GM12878 (cell line): ENCODE measurements at regions not wholly inside any gene's neighbourhood (a gene's known extent, or its start where the extent isn't known, plus 50 kb on each side); places are given as distances from the start of the nearest gene placed in this dataset.

Experiments used
- ATAC-seq: fragments of 200-7000 bp; cut with Tn5 transposase; 3 replicates; pipeline ENCODE4 v1.9.1; 2020; ENCODE audit warnings: mild to moderate bottlenecking, moderate library complexity
- BruUV-seq: library from RNA; stranded (reverse); fragments of 400-500 nt; replicated peaks from 2 replicates; lab custom pipeline; 2021; lab: Mats Ljungman, UMichigan
- CTCF ChIA-PET: fragments of 300-600 bp; sonication (Branson Sonifier 250); formaldehyde crosslinking; extraction: SDS; loops from one replicate; lab custom pipeline; 2021; ENCODE audit warnings: inconsistent platforms; lab: Yijun Ruan, JAX
- POLR2A ChIA-PET: fragments of 350-600 bp; formaldehyde crosslinking; extraction: SDS; loops from one replicate; lab custom pipeline; 2021; ENCODE audit warnings: inconsistent platforms; lab: Charles Lee
- RAD21 ChIA-PET: fragments of 300-600 bp; sonication (Branson Sonifier 250); formaldehyde crosslinking; loops from one replicate; lab custom pipeline; 2023; ENCODE audit warnings: antibody characterized with exemption; ENCODE audit not compliant: unreplicated experiment; lab: Charles Lee
- SMC1A ChIA-PET: fragments of 300-600 bp; sonication (Branson Sonifier 250); formaldehyde crosslinking; loops from one replicate; lab custom pipeline; 2023; ENCODE audit not compliant: unreplicated experiment, uncharacterized antibody; lab: Charles Lee
- DNase-seq: peaks from one replicate; pipeline ENCODE4 v3.0.0-alpha.2; 2011; ENCODE audit warnings: low read depth, low spot score
- FAIRE-seq: peaks from 3 replicates; lab custom pipeline; 2011; peaks lifted over from hg19 to GRCh38; lab: Jason Lieb, UNC
- H2AFZ ChIP-seq: 2 replicates; pipeline ENCODE4 v1.6.0; 2011; ENCODE audit warnings: low read depth, low read length, control low read depth; ENCODE audit not compliant: control insufficient read depth
- H3K27ac ChIP-seq: 2 replicates; pipeline ENCODE4 v1.5.1; 2011; ENCODE audit warnings: control low read depth; ENCODE audit not compliant: control insufficient read depth, insufficient read depth
- H3K27me3 ChIP-seq, 2 experiments: replicated peaks in 1 of 2; 2 replicates each; pipeline versions ENCODE4 v1.6.0 to v1.6.1; 2011; ENCODE audit warnings: low read length in 1 of 2; ENCODE audit not compliant: control insufficient read depth in 2 of 2, insufficient read depth in 2 of 2
- H3K36me3 ChIP-seq, 2 experiments: 2 replicates each; pipeline ENCODE4 v1.5.1; 2011; ENCODE audit warnings: low read length in 1 of 2; ENCODE audit not compliant: control insufficient read depth in 2 of 2, insufficient read depth in 2 of 2
- H3K4me1 ChIP-seq: 2 replicates; pipeline ENCODE4 v1.6.1; 2011; ENCODE audit warnings: mild to moderate bottlenecking, low read length, moderate library complexity, mixed read lengths; ENCODE audit not compliant: control insufficient read depth, insufficient read depth
- H3K4me2 ChIP-seq: 2 replicates; pipeline ENCODE4 v1.6.0; 2011; ENCODE audit warnings: control low read depth; ENCODE audit not compliant: control insufficient read depth, insufficient read depth
- H3K4me3 ChIP-seq: fragments of 200-600 bp; sonication (generic); 2 replicates; pipeline ENCODE4 v1.5.1; 2016
- H3K79me2 ChIP-seq: 2 replicates; pipeline ENCODE4 v1.6.0; 2011; ENCODE audit warnings: low read length; ENCODE audit not compliant: control insufficient read depth, insufficient read depth
- H3K9ac ChIP-seq: 2 replicates; pipeline ENCODE4 v1.8.0; 2011; ENCODE audit warnings: low read length, control low read depth, mixed read lengths; ENCODE audit not compliant: control insufficient read depth, insufficient read depth
- H3K9me3 ChIP-seq: replicated peaks from 3 replicates; pipeline ENCODE4 v1.5.1; 2011; ENCODE audit warnings: mild to moderate bottlenecking, low read length; ENCODE audit not compliant: control insufficient read depth, insufficient read depth
- H4K20me1 ChIP-seq: 2 replicates; pipeline ENCODE4 v1.6.0; 2011; ENCODE audit not compliant: control insufficient read depth, insufficient read depth
- ASH2L ChIP-seq: fragments of 300-600, 200-600 bp; sonication (generic); IDR thresholded peaks from 2 replicates; pipeline ENCODE4 v1.6.1; 2017; ENCODE audit warnings: low read depth, mild to moderate bottlenecking, borderline replicate concordance
- EGR1 ChIP-seq, 2 experiments: IDR thresholded peaks; 1 replicate in 1 of 2; 2 replicates in 1 of 2; pipeline ENCODE4 v1.6.1; 2011 to 2012; ENCODE audit warnings: low read depth in 2 of 2, low read length in 2 of 2, borderline replicate concordance in 1 of 2, mild to moderate bottlenecking in 1 of 2, moderate library complexity in 1 of 2
- IKZF1 ChIP-seq: fragments of 450-650 bp; conservative IDR thresholded peaks from 2 replicates; pipeline ENCODE4 v1.6.1; 2017; ENCODE audit warnings: antibody characterized with exemption, mild to moderate bottlenecking
- JUNB ChIP-seq: IDR thresholded peaks from 2 replicates; pipeline ENCODE4 v1.6.1; 2016; ENCODE audit warnings: antibody characterized with exemption, mild to moderate bottlenecking
- NBN ChIP-seq: fragments of 450-650 bp; IDR thresholded peaks from 2 replicates; pipeline ENCODE4 v1.6.1; 2016
- POLR2A ChIP-seq: IDR thresholded peaks from 2 replicates; pipeline ENCODE4 v1.6.1; 2011; ENCODE audit warnings: low read depth, mild to moderate bottlenecking, low read length
- SMC3 ChIP-seq: IDR thresholded peaks from 2 replicates; pipeline ENCODE4 v1.6.1; 2011; ENCODE audit warnings: low read length, improper control_type of control experiment, borderline replicate concordance
- STAT3 ChIP-seq: IDR thresholded peaks from 2 replicates; pipeline ENCODE4 v1.6.1; 2011; ENCODE audit warnings: low read depth, low read length, improper control_type of control experiment
- WGBS: methylation state at CpG from one replicate; pipeline ENCODE4 v1.1.6; 2016; ENCODE audit warnings: low lambda C conversion rate; ENCODE audit not compliant: insufficient replicate concordance, insufficient coverage; ENCODE audit errors: missing lambda C conversion rate; 5-methylcytosine and 5-hydroxymethylcytosine counted together
- in situ Hi-C: fragments of 300-500 bp; cut with MboI; formaldehyde crosslinking; loops from 9 replicates; pipeline ENCODE4 v1.14.3; 2018; ENCODE audit warnings: mixed read lengths
- intact Hi-C: fragments of 100-400 bp; cut with micrococcal nuclease; formaldehyde crosslinking; loops from one replicate; pipeline ENCODE4 v1.14.2; 2022; ENCODE audit not compliant: unreplicated experiment

DNA sequence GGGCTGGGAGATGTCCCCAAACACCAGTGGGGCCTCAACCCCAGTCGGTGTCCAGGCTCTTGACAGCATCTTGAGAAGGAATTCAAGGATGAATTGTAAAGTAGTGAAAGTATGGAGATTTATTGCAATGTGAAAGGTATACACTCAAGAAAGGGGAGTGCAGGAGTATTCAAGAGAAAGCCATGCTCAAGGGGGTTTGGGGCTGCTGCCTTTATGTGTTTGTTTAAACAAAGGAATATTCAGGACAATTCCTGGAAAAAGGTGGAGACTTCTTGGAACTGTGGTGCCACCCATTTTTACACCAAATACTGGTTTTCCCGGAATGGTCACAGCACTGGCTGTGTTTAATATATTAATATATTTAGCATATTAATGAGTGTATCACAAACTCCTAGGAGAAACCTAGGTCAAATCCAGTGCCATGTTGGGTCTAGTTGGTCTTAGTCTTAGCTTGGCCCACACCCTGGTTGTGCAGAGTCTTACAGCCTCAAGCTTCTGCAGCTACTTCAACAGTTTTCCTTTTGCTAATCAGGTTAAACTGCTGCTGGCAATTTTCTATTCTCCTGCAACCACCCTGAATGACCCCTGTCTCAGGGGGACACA is 138.5 kb upstream of the TMTC4 start:
- Histone ChIP-seq H3K9me3 (no peaks in the 10 kb centered on the region), H3K4me2 (no peak overlapping the region), H3K4me1 (no peaks in the 10 kb centered on the region), H3K27ac (no peak overlapping the region), H2AFZ (no peak overlapping the region), H3K4me3 (no peak overlapping the region), H3K27me3 (no peaks in the 10 kb centered on the region), H3K79me2 (no peaks in the 10 kb centered on the region), H3K9ac (no peak overlapping the region), H3K36me3 (no peaks in the 10 kb centered on the region), H4K20me1 (no peaks in the 10 kb centered on the region)
- no peak for TF ChIP-seq EGR1 (IDR thresholded peaks at IDR 0.05; ENCODE audit: borderline replicate concordance in 1 of 2, low read depth in 2 of 2, low read length in 2 of 2)
- TF ChIP-seq ASH2L: no peak
- CTCF ChIA-PET: no interaction called here
- SMC1A ChIA-PET: no interaction called here
- BruUV-seq: no TSS peak
- intact Hi-C loops: no loop called here
- DNase-seq (no peak), ATAC-seq (no peak), FAIRE-seq (no peak)
- RAD21 ChIA-PET: no interaction called here
- in situ Hi-C loops: no loop called here
- POLR2A ChIA-PET: no interaction called here
- WGBS: 15% methylated on average over 2 of the region's 2 CpGs

DNA sequence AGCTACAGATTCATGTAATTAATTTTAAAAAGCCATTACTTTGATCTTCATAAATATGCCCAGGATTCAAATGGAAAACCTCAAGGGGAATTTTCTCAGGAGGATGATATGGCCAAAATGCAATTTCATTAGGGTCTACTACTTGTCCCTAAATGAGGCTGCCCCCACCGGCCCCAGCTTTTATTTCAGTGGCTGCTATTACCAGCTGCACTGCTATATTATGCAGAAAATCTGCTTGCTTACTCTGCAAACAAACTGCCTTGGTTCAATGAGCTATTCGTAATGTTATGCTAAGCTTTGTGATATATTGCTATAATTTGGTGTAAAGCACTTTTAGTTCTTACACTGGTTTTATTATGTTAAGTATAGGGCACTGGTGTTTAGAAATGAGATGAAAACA is 137.3 kb upstream of the TMTC4 start:
- SMC1A ChIA-PET: interaction anchor here (1.0 kb wide), 2 partner anchors 58 to 89 kb away, joined by 3 read pairs; no protein-coding TSS in a partner anchor
- POLR2A ChIA-PET: no interaction called here
- Histone ChIP-seq H3K9ac (no peak overlapping the region), H3K4me2 (no peak overlapping the region), H3K79me2 (no peaks in the 10 kb centered on the region)
- 23% methylated on average over 2 of the region's 2 CpGs for WGBS
- no TSS peak for BruUV-seq
- TF ChIP-seq SMC3 (no peak), POLR2A (no peak), NBN (no peak), STAT3 (no peak), JUNB (no peak), IKZF1 (no peak)
- TF ChIP-seq, all 136 proteins: peak for 0
- Histone ChIP-seq H3K27me3 (no peaks in the 10 kb centered on the region), H3K4me1 (no peaks in the 10 kb centered on the region), H3K27ac (no peak overlapping the region), H3K4me3 (no peak overlapping the region), H4K20me1 (no peaks in the 10 kb centered on the region), H3K36me3 (no peaks in the 10 kb centered on the region), H3K9me3 (no peaks in the 10 kb centered on the region), H2AFZ (no peak overlapping the region)
- DNase-seq (no peak), ATAC-seq (no peak), FAIRE-seq (no peak)
- in situ Hi-C loops (no loop called here), intact Hi-C loops (no loop called here)
- ChIA-PET CTCF (no interaction called here), RAD21 (interaction anchor here (0.6 kb wide), 1 partner anchor 124 kb away, joined by 3 read pairs; no protein-coding TSS in a partner anchor)
